ENCODE measurements at regions not wholly inside any gene's neighbourhood (a gene's known extent, or its start where the extent isn't known, plus 50 kb on each side); places are given as distances from the start of the nearest gene placed in this dataset.

GRCh38 chr10:114767986-114768821 is 53.4 kb upstream of the FHIP2A start:
- no peak for TF ChIP-seq CTCF (IDR thresholded peaks at IDR 0.05)
- TF ChIP-seq POLR2A (IDR thresholded peaks at IDR 0.05): peak in 1 of 2 donors; percentile 37
